GM21786 (cell line): ENCODE measurements at regions not wholly inside any gene's neighbourhood (a gene's known extent, or its start where the extent isn't known, plus 50 kb on each side); places are given as distances from the start of the nearest gene placed in this dataset.
"Not testable (repeated sequence)": the region's sequence is repeated elsewhere in the genome, so short reads cannot be mapped to it uniquely, and the experiment has no call there.

ENCODE experiments used
- ATAC-seq: cut with Tn5 transposase; IDR thresholded peaks from one replicate; pipeline ENCODE4 v1.9.1; 2021; ENCODE audit not compliant: unreplicated experiment

DNA sequence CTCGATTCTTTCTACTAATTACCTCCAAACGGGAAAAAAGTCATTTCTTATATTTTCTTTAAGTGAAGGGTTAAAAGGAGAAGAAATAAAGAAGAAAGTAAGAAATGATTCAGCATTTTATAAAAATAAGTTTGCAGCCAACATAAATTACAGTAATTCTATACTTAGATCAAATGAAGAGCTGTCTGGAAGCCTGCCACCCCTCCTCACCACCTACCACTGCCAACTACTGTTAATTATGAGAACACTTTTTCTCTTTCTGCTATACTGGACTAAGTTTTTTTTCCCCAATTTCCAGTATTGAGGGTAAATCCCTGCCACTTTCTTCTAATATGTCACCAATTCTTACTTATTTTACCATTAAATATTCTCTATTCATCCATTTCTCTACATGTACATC, 1030.1 kb downstream of the PRIM2 start:
- ATAC-seq = not testable (repeated sequence)

DNA sequence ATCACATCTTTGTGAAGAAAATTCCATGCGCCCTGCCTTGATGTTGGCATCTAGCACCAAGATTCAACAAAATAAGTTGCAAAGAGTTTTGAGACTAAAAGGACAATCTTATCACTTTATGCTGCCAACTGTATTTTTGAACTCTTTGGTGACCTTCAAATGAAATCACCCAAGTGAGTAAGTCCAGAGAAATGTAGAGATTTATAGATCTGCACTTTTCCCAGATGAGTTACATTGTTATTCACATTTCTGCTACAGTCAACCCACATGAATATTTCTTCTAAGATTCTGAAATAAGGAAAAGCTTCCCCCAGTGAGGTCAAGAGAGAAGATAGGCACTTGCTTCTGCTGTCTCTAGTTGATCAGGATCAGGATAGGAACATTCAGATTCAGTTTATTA, 1034.2 kb downstream of the PRIM2 start:
- ATAC-seq = not testable (repeated sequence)

DNA sequence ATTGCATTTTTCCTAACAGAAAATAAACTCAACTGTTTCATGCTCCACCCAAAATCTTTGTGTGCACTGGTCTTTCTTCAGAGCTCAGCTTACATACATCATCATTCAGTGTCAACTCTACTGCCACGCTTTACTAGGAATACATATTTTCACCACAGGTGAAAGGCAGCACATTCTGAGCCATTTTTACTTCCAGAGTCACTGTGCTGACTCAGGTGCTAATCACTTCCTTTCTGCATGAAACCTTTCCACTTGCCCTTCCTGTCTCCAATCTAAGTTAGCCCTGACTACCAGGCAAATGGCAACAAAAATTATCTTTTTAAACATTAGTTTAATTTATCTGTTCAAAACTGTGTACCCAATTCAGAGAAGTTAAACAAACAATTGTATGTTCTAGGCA, 1041.0 kb downstream of the PRIM2 start:
- ATAC-seq = not testable (repeated sequence)

DNA sequence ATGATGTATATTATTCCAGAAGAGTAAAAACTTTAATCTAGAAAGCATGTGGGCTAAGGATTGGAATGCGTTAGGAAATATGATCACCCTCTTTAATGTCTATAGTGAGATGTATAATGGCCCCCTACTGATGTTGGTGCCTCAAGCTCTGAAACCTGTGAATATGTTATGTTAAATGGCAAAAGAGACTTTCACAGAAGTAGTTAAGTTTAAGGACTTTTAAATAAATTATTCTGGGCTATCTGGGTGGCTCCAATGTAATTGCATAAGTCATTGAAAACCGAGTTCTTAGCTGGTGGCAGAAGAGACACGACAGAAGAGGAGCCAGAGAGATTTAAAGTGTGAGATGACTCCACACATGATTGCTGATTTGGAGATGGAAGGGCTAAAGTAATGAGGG, 1048.4 kb downstream of the PRIM2 start:
- not testable (repeated sequence) for ATAC-seq

DNA sequence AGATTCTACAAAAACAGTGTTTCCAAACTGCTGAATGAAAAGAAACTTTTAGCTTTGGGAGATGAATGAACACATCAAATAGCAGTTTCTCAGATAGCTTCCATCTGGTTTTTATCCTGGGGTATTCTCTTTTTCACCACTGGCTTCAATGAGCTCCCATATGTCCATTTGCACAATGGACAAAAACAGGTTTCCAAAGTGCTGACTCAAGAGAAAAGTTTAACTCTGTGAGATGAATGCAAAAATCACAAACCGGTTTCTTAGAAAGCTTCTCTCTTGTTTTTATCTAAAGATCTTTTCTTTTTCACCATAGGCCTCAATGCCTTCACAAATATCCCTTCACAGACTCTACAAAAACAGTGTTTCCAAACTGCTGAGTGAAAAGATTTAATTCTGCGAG, 1089.2 kb downstream of the PRIM2 start:
- not testable (repeated sequence) for ATAC-seq

DNA sequence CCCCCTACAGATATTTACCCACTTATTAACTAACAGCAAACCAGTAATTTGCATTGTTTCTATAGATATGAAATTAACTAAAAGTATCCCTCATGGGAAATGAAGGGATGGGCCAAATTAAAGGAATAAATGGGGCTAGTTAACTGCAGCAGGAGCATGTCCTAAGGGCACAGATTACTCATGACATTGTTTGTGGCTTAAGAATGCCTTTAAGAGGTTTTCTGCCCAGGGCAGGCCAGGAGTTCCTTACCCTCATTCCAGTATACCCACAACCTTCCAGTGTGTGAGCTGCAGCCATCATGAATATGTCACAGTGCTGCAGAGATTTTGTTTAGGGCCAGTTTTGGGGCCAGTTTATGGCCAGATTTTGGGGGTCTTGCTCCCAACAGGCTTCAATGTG, 1101.9 kb downstream of the PRIM2 start:
- no peak for ATAC-seq
